ENCODE measurements at regions not wholly inside any gene's neighbourhood (a gene's known extent, or its start where the extent isn't known, plus 50 kb on each side); places are given as distances from the start of the nearest gene placed in this dataset.
"Not testable (repeated sequence)": the region's sequence is repeated elsewhere in the genome, so short reads cannot be mapped to it uniquely, and the experiment has no call there.

GRCh38 chr1:223025190-223025734 is 117.8 kb downstream of the TLR5 start:
- DNase-seq = not testable (repeated sequence)

- not testable (repeated sequence) for DNase-seq
Measured at GRCh38 chr1:223026639-223027038, 116.4 kb downstream of the TLR5 start.

- no peak for DNase-seq
Measured at GRCh38 chr1:223029985-223030769, 112.9 kb downstream of the TLR5 start.

GRCh38 chr1:223030871-223031400 is 112.1 kb downstream of the TLR5 start:
- DNase-seq = no peak

GRCh38 chr1:223031733-223032601 is 111.1 kb downstream of the TLR5 start:
- DNase-seq = peak; percentile 88

- no peak for DNase-seq
Measured at GRCh38 chr1:223033658-223034057, 109.4 kb downstream of the TLR5 start.

- no peak for DNase-seq
Measured at GRCh38 chr1:223034270-223034798, 108.7 kb downstream of the TLR5 start.

- DNase-seq = no peak
Measured at GRCh38 chr1:223035724-223036478, 107.1 kb downstream of the TLR5 start.

GRCh38 chr1:223036479-223036845 is 106.6 kb downstream of the TLR5 start:
- DNase-seq = no peak

- DNase-seq = no peak
Measured at GRCh38 chr1:223037845-223038244, 105.2 kb downstream of the TLR5 start.

- peak; percentile 55 for DNase-seq
Measured at GRCh38 chr1:223038288-223039006, 104.6 kb downstream of the TLR5 start.

GRCh38 chr1:223039990-223040389 is 103.1 kb downstream of the TLR5 start:
- DNase-seq = peak; percentile 30

GRCh38 chr1:223041481-223041880 is 101.6 kb downstream of the TLR5 start:
- DNase-seq = no peak

- DNase-seq = no peak
Measured at GRCh38 chr1:223045164-223045957, 97.7 kb downstream of the TLR5 start.

GRCh38 chr1:223046011-223046410 is 97.0 kb downstream of the TLR5 start:
- DNase-seq = no peak

GRCh38 chr1:223046463-223046862 is 96.6 kb downstream of the TLR5 start:
- DNase-seq = not testable (repeated sequence)

GRCh38 chr1:223048026-223048425 is 95.0 kb downstream of the TLR5 start:
- DNase-seq = no peak

- peak; percentile 62 for DNase-seq
Measured at GRCh38 chr1:223052462-223052861, 90.6 kb downstream of the TLR5 start.

- no peak for DNase-seq
Measured at GRCh38 chr1:223052931-223053330, 90.1 kb downstream of the TLR5 start.

- DNase-seq = no peak
Measured at GRCh38 chr1:223056802-223057201, 86.2 kb downstream of the TLR5 start.

- DNase-seq = no peak
Measured at GRCh38 chr1:223057569-223058093, 85.4 kb downstream of the TLR5 start.
